ENCODE measurements at regions not wholly inside any gene's neighbourhood (a gene's known extent, or its start where the extent isn't known, plus 50 kb on each side); places are given as distances from the start of the nearest gene placed in this dataset.

GRCh38 chr18:10120622-10121021 is 206.8 kb downstream of the VAPA start:
- no peaks in the 10 kb centered on the region for H3K27me3 Mint-ChIP-seq
- H3K4me1 Mint-ChIP-seq (ENCODE audit: low read depth) = peaks cover 26% of the 10 kb centered on the region
- no peak for DNase-seq (ENCODE audit: low spot score, unreplicated experiment)
- H3K9me3 Mint-ChIP-seq (ENCODE audit: low read depth) = peaks cover 4% of the 10 kb centered on the region
- H3K36me3 Mint-ChIP-seq (ENCODE audit: insufficient read depth) = peaks cover 3% of the 10 kb centered on the region
- H3K27ac Mint-ChIP-seq = no peak overlapping the region
- no peak overlapping the region for H3K4me3 Mint-ChIP-seq (ENCODE audit: low read depth)
- no peak for TF ChIP-seq CTCF (IDR thresholded peaks at IDR 0.05; ENCODE audit: unreplicated experiment)

DNA sequence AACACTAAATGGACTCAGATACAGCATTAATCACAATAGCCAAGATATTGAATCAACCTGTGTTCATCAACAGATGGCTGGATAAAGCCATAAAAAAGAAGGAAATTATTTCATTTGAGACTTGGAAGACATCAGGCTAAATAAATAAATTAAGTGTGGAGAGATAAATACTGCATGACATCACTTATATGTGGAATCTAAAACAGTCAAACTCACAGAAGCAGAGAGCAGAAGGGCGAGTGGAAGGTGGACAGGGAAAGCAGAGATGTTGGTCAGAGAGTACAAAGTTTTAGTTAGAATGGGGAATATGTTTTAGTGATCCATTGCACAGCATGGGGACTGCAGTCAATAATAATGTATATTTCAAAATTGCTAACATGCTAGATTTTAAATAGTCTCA is 207.2 kb downstream of the VAPA start:
- no peak for TF ChIP-seq CTCF (IDR thresholded peaks at IDR 0.05; ENCODE audit: unreplicated experiment)

DNA sequence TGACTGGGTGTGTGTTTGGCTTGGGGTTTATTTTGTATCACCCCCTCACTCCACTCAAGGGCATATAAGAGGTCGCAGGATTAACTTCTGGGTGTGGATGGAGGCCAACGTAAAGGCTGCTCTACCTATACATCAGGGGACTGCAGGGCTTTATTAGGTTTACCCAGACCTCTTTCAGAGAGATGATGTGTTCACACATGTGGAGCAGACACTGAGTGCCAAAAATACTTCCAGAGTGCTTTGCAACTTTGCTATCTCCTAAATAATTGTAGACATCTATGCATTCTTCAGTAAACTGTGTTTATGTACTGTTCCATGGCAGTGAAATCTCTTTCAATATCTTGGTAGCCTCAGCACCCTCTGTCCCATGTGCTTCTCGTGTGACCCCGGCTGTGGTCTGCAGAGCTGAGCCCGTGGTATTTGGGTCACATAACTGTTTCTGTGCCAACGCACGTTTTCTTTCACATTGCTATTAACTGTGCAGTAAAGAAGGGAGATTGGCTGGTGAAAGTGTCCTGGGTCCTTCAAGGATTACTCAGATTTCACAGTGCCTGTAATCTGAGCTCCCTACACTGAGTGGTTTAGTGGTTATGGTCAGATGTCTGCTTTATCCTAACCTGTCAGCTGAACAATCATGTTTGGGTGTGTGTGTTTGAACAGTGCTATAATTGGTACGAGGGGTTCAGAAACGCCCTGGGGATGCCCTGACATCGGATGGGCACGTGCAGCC is 208.1 kb downstream of the VAPA start:
- H3K9me3 Mint-ChIP-seq (ENCODE audit: low read depth) = peaks cover 4% of the 10 kb centered on the region
- peaks cover 4% of the 10 kb centered on the region for H3K27me3 Mint-ChIP-seq
- H3K27ac Mint-ChIP-seq = no peak overlapping the region

More for the DNA sequence above, 207.2 kb downstream of the VAPA start:
- H3K36me3 Mint-ChIP-seq (ENCODE audit: insufficient read depth) = peaks cover 3% of the 10 kb centered on the region
- no peak overlapping the region for H3K27ac Mint-ChIP-seq
- no peak for DNase-seq (ENCODE audit: low spot score, unreplicated experiment)
- no peaks in the 10 kb centered on the region for H3K27me3 Mint-ChIP-seq
- H3K4me3 Mint-ChIP-seq (ENCODE audit: low read depth) = no peak overlapping the region
- H3K4me1 Mint-ChIP-seq (ENCODE audit: low read depth) = peaks cover 26% of the 10 kb centered on the region
- H3K9me3 Mint-ChIP-seq (ENCODE audit: low read depth) = peaks cover 4% of the 10 kb centered on the region

GRCh38 chr18:10122988-10123950 is 209.5 kb downstream of the VAPA start:
- Mint-ChIP-seq H3K36me3 (ENCODE audit: insufficient read depth) (peaks cover 3% of the 10 kb centered on the region), H3K27ac (no peak overlapping the region), H3K4me1 (ENCODE audit: low read depth) (peaks cover 26% of the 10 kb centered on the region), H3K4me3 (ENCODE audit: low read depth) (no peak overlapping the region), H3K9me3 (ENCODE audit: low read depth) (peaks cover 4% of the 10 kb centered on the region), H3K27me3 (peaks cover 9% of the 10 kb centered on the region)
- no peak for DNase-seq (ENCODE audit: low spot score, unreplicated experiment)
- TF ChIP-seq CTCF (IDR thresholded peaks at IDR 0.05; ENCODE audit: unreplicated experiment) = no peak

More for the DNA sequence above, 208.1 kb downstream of the VAPA start:
- H3K4me3 Mint-ChIP-seq (ENCODE audit: low read depth) = no peak overlapping the region
- peaks cover 3% of the 10 kb centered on the region for H3K36me3 Mint-ChIP-seq (ENCODE audit: insufficient read depth)
- TF ChIP-seq CTCF (IDR thresholded peaks at IDR 0.05; ENCODE audit: unreplicated experiment) = no peak
- no peak for DNase-seq (ENCODE audit: low spot score, unreplicated experiment)
- H3K4me1 Mint-ChIP-seq (ENCODE audit: low read depth) = peaks cover 26% of the 10 kb centered on the region

GRCh38 chr18:10124071-10124470 is 210.3 kb downstream of the VAPA start:
- peaks cover 13% of the 10 kb centered on the region for H3K27me3 Mint-ChIP-seq
- no peak for DNase-seq (ENCODE audit: low spot score, unreplicated experiment)
- peaks cover 2% of the 10 kb centered on the region for H3K36me3 Mint-ChIP-seq (ENCODE audit: insufficient read depth)
- H3K27ac Mint-ChIP-seq = no peak overlapping the region
- TF ChIP-seq CTCF (IDR thresholded peaks at IDR 0.05; ENCODE audit: unreplicated experiment) = no peak
- H3K4me3 Mint-ChIP-seq (ENCODE audit: low read depth) = no peak overlapping the region
- peaks cover 30% of the 10 kb centered on the region for H3K4me1 Mint-ChIP-seq (ENCODE audit: low read depth)
- no peaks in the 10 kb centered on the region for H3K9me3 Mint-ChIP-seq (ENCODE audit: low read depth)

Data from progenitor cell of endocrine pancreas (in vitro differentiated cells).